IMR-90 (cell line): ENCODE measurements at regions not wholly inside any gene's neighbourhood (a gene's known extent, or its start where the extent isn't known, plus 50 kb on each side); places are given as distances from the start of the nearest gene placed in this dataset.

ENCODE experiments used
- ATAC-seq: fragments of 200-7000 bp; cut with Tn5 transposase; 2 replicates; pipeline ENCODE4 v1.9.1; 2020; ENCODE audit warnings: low read depth, mild to moderate bottlenecking, moderate library complexity
- BruUV-seq: library from RNA; stranded (reverse); fragments of 400-500 nt; replicated peaks from 2 replicates; lab custom pipeline; 2021; lab: Mats Ljungman, UMichigan
- CTCF ChIA-PET: fragments of 300-600 bp; formaldehyde crosslinking; extraction: SDS; loops from one replicate; lab custom pipeline; 2021; ENCODE audit warnings: antibody characterized with exemption; lab: Yijun Ruan, JAX
- POLR2A ChIA-PET: fragments of 300-600 bp; sonication (Branson Sonifier 250); formaldehyde crosslinking; loops from one replicate; lab custom pipeline; 2022; ENCODE audit warnings: antibody characterized with exemption; ENCODE audit not compliant: unreplicated experiment; lab: Charles Lee
- DNase-seq: peaks from one replicate; pipeline ENCODE4 v3.0.0; 2013
- H2AFZ ChIP-seq: replicated peaks from 2 replicates; pipeline ENCODE3; 2013; ENCODE audit warnings: low read length, mild to moderate bottlenecking; ENCODE audit not compliant: poor library complexity
- H2AK5ac ChIP-seq: 2 replicates; pipeline ENCODE4 v1.6.1; 2013; ENCODE audit warnings: low read depth, low read length, inconsistent platforms
- H2AK9ac ChIP-seq: replicated peaks from 2 replicates; pipeline ENCODE3; 2013; ENCODE audit warnings: mild to moderate bottlenecking, low read depth, low read length, moderate library complexity; ENCODE audit not compliant: poor library complexity
- H2BK120ac ChIP-seq: 2 replicates; pipeline ENCODE4 v1.6.1; 2013; ENCODE audit warnings: low read depth, low read length, inconsistent platforms
- H2BK15ac ChIP-seq: 3 replicates; pipeline ENCODE4 v1.6.1; 2013; ENCODE audit warnings: low read depth, low read length, inconsistent platforms
- H2BK20ac ChIP-seq: 2 replicates; pipeline ENCODE4 v1.6.1; 2013; ENCODE audit warnings: low read depth, mild to moderate bottlenecking, inconsistent platforms, low read length, moderate library complexity
- H2BK5ac ChIP-seq: 2 replicates; pipeline ENCODE4 v1.6.1; 2013; ENCODE audit warnings: mild to moderate bottlenecking, low read depth, low read length, inconsistent platforms; ENCODE audit not compliant: poor library complexity, severe bottlenecking
- H3K14ac ChIP-seq: replicated peaks from 2 replicates; pipeline ENCODE4 v1.6.1; 2013; ENCODE audit warnings: low read depth, low read length, inconsistent platforms
- H3K18ac ChIP-seq: 2 replicates; pipeline ENCODE4 v1.6.1; 2013; ENCODE audit warnings: low read depth, low read length, control low read depth
- H3K23ac ChIP-seq: 2 replicates; pipeline ENCODE4 v1.6.1; 2013; ENCODE audit warnings: low read depth, low read length, inconsistent platforms
- H3K27ac ChIP-seq: 2 replicates; pipeline ENCODE4 v1.5.1; 2013; ENCODE audit warnings: mild to moderate bottlenecking, control low read depth, low read length; ENCODE audit not compliant: insufficient read depth
- H3K27me3 ChIP-seq: 2 replicates; pipeline ENCODE4 v1.6.1; 2013; ENCODE audit warnings: low read length; ENCODE audit not compliant: control insufficient read depth, insufficient read depth
- H3K36me3 ChIP-seq: 2 replicates; pipeline ENCODE4 v1.6.1; 2013; ENCODE audit warnings: low read length, mixed read lengths; ENCODE audit not compliant: control insufficient read depth, insufficient read depth
- H3K4ac ChIP-seq: 2 replicates; pipeline ENCODE4 v1.6.1; 2013; ENCODE audit warnings: low read depth, low read length, inconsistent platforms
- H3K4me1 ChIP-seq: 2 replicates; pipeline ENCODE4 v1.6.1; 2013; ENCODE audit warnings: low read length, mixed read lengths; ENCODE audit not compliant: control insufficient read depth, insufficient read depth
- H3K4me2 ChIP-seq: 2 replicates; pipeline ENCODE4 v1.6.1; 2013; ENCODE audit warnings: low read depth, mild to moderate bottlenecking, control low read depth, low read length, moderate library complexity
- H3K4me3 ChIP-seq: 2 replicates; pipeline ENCODE4 v1.5.1; 2013; ENCODE audit warnings: low read depth, mild to moderate bottlenecking, control low read depth, low read length, moderate library complexity; ENCODE audit not compliant: insufficient read depth
- H3K56ac ChIP-seq: 2 replicates; pipeline ENCODE4 v1.6.1; 2013; ENCODE audit warnings: low read length, inconsistent platforms; ENCODE audit not compliant: insufficient read depth; ENCODE audit errors: extremely low read depth
- H3K79me1 ChIP-seq, 2 experiments: 2 replicates each; pipeline ENCODE4 v1.6.1; 2013; ENCODE audit warnings: low read length in 2 of 2, inconsistent platforms in 1 of 2, low read depth in 1 of 2
- H3K9ac ChIP-seq: 2 replicates; pipeline ENCODE4 v1.6.1; 2013; ENCODE audit warnings: low read depth, low read length, control low read depth
- H3K9me1 ChIP-seq: 2 replicates; pipeline ENCODE4 v1.6.1; 2013; ENCODE audit warnings: low read length, inconsistent platforms; ENCODE audit not compliant: insufficient read depth
- H3K9me3 ChIP-seq: 2 replicates; pipeline ENCODE4 v1.6.1; 2013; ENCODE audit warnings: low read length; ENCODE audit not compliant: control insufficient read depth, insufficient read depth
- H4K20me1 ChIP-seq: 2 replicates; pipeline ENCODE4 v1.6.1; 2013; ENCODE audit warnings: low read length, inconsistent platforms; ENCODE audit not compliant: insufficient read depth
- H4K5ac ChIP-seq: 2 replicates; pipeline ENCODE4 v1.6.1; 2013; ENCODE audit warnings: mild to moderate bottlenecking, low read depth, low read length, control low read depth
- H4K8ac ChIP-seq, 2 experiments: 2 replicates each; pipeline ENCODE4 v1.6.1; 2013; ENCODE audit warnings: low read depth in 2 of 2, low read length in 2 of 2, control low read depth in 1 of 2, inconsistent platforms in 1 of 2
- H4K91ac ChIP-seq: 2 replicates; pipeline ENCODE4 v1.6.1; 2013; ENCODE audit warnings: low read depth, low read length, inconsistent platforms; ENCODE audit not compliant: insufficient read depth
- CHD1 ChIP-seq: IDR thresholded peaks from 2 replicates; pipeline ENCODE4 v1.6.1; 2012; ENCODE audit warnings: low read depth, low read length, improper control_type of control experiment
- MAZ ChIP-seq: IDR thresholded peaks from 2 replicates; pipeline ENCODE4 v1.6.1; 2012; ENCODE audit warnings: low read depth, mild to moderate bottlenecking, low read length, improper control_type of control experiment, moderate library complexity, borderline replicate concordance
- WGBS, 2 experiments: methylation state at CpG; one replicate each; pipeline versions ENCODE4 v1.1.5 to v1.1.7; 2013; ENCODE audit warnings: missing lambda C conversion rate in 2 of 2; ENCODE audit not compliant: insufficient read length in 1 of 2; ENCODE audit errors: extremely low coverage in 2 of 2; 5-methylcytosine and 5-hydroxymethylcytosine counted together
- dilution Hi-C: fragments of 300-500 bp; cut with HindIII; formaldehyde crosslinking; loops from one replicate; pipeline ENCODE4 v1.14.3; 2018; ENCODE audit warnings: low sequenced_read_pairs; ENCODE audit not compliant: unreplicated experiment
- in situ Hi-C: fragments of 300-500 bp; cut with MboI; formaldehyde crosslinking; loops from 3 replicates; pipeline ENCODE4 v1.14.3; 2019; ENCODE audit warnings: low sequenced_read_pairs, inconsistent platforms, mixed read lengths
- intact Hi-C: fragments of 100-400 bp; cut with micrococcal nuclease; formaldehyde crosslinking; loops from 2 replicates; pipeline ENCODE4 v1.10.0; 2022
- TF ChIP-seq, protein P1 (sequence below): fragments of 150-350 bp; IDR thresholded peaks from 2 replicates; pipeline ENCODE4 v1.6.1; 2016; ENCODE audit warnings: low read depth, mild to moderate bottlenecking, low read length, moderate library complexity, borderline replicate concordance

GRCh38 chr13:86368924-86369323 is 569.7 kb upstream of the SLITRK6 start:
- Histone ChIP-seq H2BK20ac (no peak overlapping the region), H3K79me1 (no peaks in the 10 kb centered on the region), H2BK5ac (no peak overlapping the region), H3K23ac (no peak overlapping the region), H3K27ac (no peak overlapping the region), H2BK120ac (no peak overlapping the region), H3K18ac (no peak overlapping the region), H2AFZ (no peak overlapping the region), H2AK5ac (no peak overlapping the region), H4K8ac (no peak overlapping the region), H3K9ac (no peak overlapping the region), H2AK9ac (no peak overlapping the region), H4K5ac (no peak overlapping the region), H3K9me1 (no peaks in the 10 kb centered on the region), H3K4me1 (no peaks in the 10 kb centered on the region), H3K27me3 (no peaks in the 10 kb centered on the region), H2BK15ac (no peak overlapping the region), H4K91ac (no peak overlapping the region), H3K9me3 (0 out of 2 replicates have a peak, but pooled peaks cover 4% of the 10 kb centered on the region), H3K14ac (no peak overlapping the region), H3K56ac (no peak overlapping the region), H3K4me3 (no peak overlapping the region), H4K20me1 (no peaks in the 10 kb centered on the region), H3K4ac (no peak overlapping the region), H3K36me3 (no peaks in the 10 kb centered on the region), H3K4me2 (no peak overlapping the region)
- intact Hi-C loops (no loop called here), in situ Hi-C loops (no loop called here), dilution Hi-C loops (no loop called here)
- ChIA-PET CTCF (no interaction called here), POLR2A (no interaction called here)
- no peak for ATAC-seq
- WGBS, 2 experiments, result 80% methylated on average over 3 of the region's 12 CpGs; no CpG with 5 or more reads in 1 of the 2 experiments
- DNase-seq, result no peak
- TF ChIP-seq CHD1 (no peak), MAZ (no peak)
- TF ChIP-seq, protein P1, sequence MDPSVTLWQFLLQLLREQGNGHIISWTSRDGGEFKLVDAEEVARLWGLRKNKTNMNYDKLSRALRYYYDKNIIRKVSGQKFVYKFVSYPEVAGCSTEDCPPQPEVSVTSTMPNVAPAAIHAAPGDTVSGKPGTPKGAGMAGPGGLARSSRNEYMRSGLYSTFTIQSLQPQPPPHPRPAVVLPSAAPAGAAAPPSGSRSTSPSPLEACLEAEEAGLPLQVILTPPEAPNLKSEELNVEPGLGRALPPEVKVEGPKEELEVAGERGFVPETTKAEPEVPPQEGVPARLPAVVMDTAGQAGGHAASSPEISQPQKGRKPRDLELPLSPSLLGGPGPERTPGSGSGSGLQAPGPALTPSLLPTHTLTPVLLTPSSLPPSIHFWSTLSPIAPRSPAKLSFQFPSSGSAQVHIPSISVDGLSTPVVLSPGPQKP, result no peak
- no TSS peak for BruUV-seq
